ENCODE measurements at regions not wholly inside any gene's neighbourhood (a gene's known extent, or its start where the extent isn't known, plus 50 kb on each side); places are given as distances from the start of the nearest gene placed in this dataset.
A peak's percentile ranks its signal among the peaks of the same experiment; 100 is the strongest.

GRCh38 chr5:116703328-116703727 is 128.7 kb upstream of the SEMA6A start:
- Histone ChIP-seq H3K9me3 (ENCODE audit: low read depth) (no peaks in the 10 kb centered on the region), H3F3A (ENCODE audit: low read depth) (no peaks in the 10 kb centered on the region), H3K27ac (no peak overlapping the region), H3K27me3 (no peaks in the 10 kb centered on the region), H3K9ac (no peak overlapping the region), H3K4me1 (no peaks in the 10 kb centered on the region), H3K36me3 (no peaks in the 10 kb centered on the region), H3K79me2 (ENCODE audit: low read depth) (no peaks in the 10 kb centered on the region), H4K20me1 (ENCODE audit: low read depth) (no peaks in the 10 kb centered on the region), H3K4me3 (no peak overlapping the region), H3K4me2 (no peak overlapping the region), H2AFZ (replicated peaks) (no peak overlapping the region)
- Mint-ChIP-seq H3K36me3 (no peaks in the 10 kb centered on the region), H3K4me1 (peaks cover 6% of the 10 kb centered on the region), H3K27me3 (ENCODE audit: insufficient read depth, low read depth) (peaks cover 4% of the 10 kb centered on the region), H3K9me3 (peaks cover 2% of the 10 kb centered on the region), H3K27ac (no peak overlapping the region), H3K4me3 (no peak overlapping the region)
- DNase-seq (ENCODE audit: low spot score) = no peak
- TF ChIP-seq CTCF (IDR thresholded peaks at IDR 0.05) (no peak), EZH2 (IDR thresholded peaks at IDR 0.05) (no peak), EZH2phosphoT487 (IDR thresholded peaks at IDR 0.05) (no peak)

GRCh38 chr5:116702776-116703175 is 128.2 kb upstream of the SEMA6A start:
- Mint-ChIP-seq H3K9me3 (peaks cover 2% of the 10 kb centered on the region), H3K4me3 (no peak overlapping the region), H3K27me3 (ENCODE audit: insufficient read depth, low read depth) (peaks cover 4% of the 10 kb centered on the region), H3K4me1 (peaks cover 6% of the 10 kb centered on the region), H3K27ac (no peak overlapping the region), H3K36me3 (no peaks in the 10 kb centered on the region)
- Histone ChIP-seq H3K4me1 (no peaks in the 10 kb centered on the region), H4K20me1 (ENCODE audit: low read depth) (no peaks in the 10 kb centered on the region), H3K36me3 (no peaks in the 10 kb centered on the region), H2AFZ (replicated peaks) (no peak overlapping the region), H3K4me3 (no peak overlapping the region), H3K9ac (no peak overlapping the region), H3F3A (ENCODE audit: low read depth) (no peaks in the 10 kb centered on the region), H3K9me3 (ENCODE audit: low read depth) (no peaks in the 10 kb centered on the region), H3K4me2 (no peak overlapping the region), H3K79me2 (ENCODE audit: low read depth) (no peaks in the 10 kb centered on the region), H3K27ac (no peak overlapping the region), H3K27me3 (no peaks in the 10 kb centered on the region)
- no peak for DNase-seq (ENCODE audit: low spot score)
- TF ChIP-seq CTCF (IDR thresholded peaks at IDR 0.05) (no peak), EZH2phosphoT487 (IDR thresholded peaks at IDR 0.05) (no peak), EZH2 (IDR thresholded peaks at IDR 0.05) (no peak)

GRCh38 chr5:116699332-116699731 is 124.7 kb upstream of the SEMA6A start:
- H3F3A ChIP-seq (ENCODE audit: low read depth) = no peaks in the 10 kb centered on the region
- no peak overlapping the region for H3K4me3 ChIP-seq
- no peaks in the 10 kb centered on the region for H3K27me3 ChIP-seq
- H2AFZ ChIP-seq (replicated peaks) = peak overlapping the region; percentile 28
- Mint-ChIP-seq H3K27me3 (ENCODE audit: insufficient read depth, low read depth) (no peaks in the 10 kb centered on the region), H3K9me3 (peaks cover 3% of the 10 kb centered on the region), H3K4me3 (no peak overlapping the region), H3K27ac (no peak overlapping the region), H3K4me1 (peaks cover 9% of the 10 kb centered on the region), H3K36me3 (peaks cover 3% of the 10 kb centered on the region)
- H3K4me1 ChIP-seq = peaks cover 10% of the 10 kb centered on the region
- no peak overlapping the region for H3K27ac ChIP-seq
- no peak for DNase-seq (ENCODE audit: low spot score)
- no peaks in the 10 kb centered on the region for H3K36me3 ChIP-seq
- TF ChIP-seq EZH2phosphoT487 (IDR thresholded peaks at IDR 0.05) = no peak
- TF ChIP-seq CTCF (IDR thresholded peaks at IDR 0.05) = no peak
- TF ChIP-seq EZH2 (IDR thresholded peaks at IDR 0.05) = no peak
- H3K4me2 ChIP-seq = no peak overlapping the region
- H3K9me3 ChIP-seq (ENCODE audit: low read depth) = no peaks in the 10 kb centered on the region
- H4K20me1 ChIP-seq (ENCODE audit: low read depth) = no peaks in the 10 kb centered on the region
- no peak overlapping the region for H3K9ac ChIP-seq
- no peaks in the 10 kb centered on the region for H3K79me2 ChIP-seq (ENCODE audit: low read depth)

All from neural progenitor cell (in vitro differentiated cells).